ENCODE measurements at regions not wholly inside any gene's neighbourhood (a gene's known extent, or its start where the extent isn't known, plus 50 kb on each side); places are given as distances from the start of the nearest gene placed in this dataset.
"Not testable (repeated sequence)": the region's sequence is repeated elsewhere in the genome, so short reads cannot be mapped to it uniquely, and the experiment has no call there.

- no peak for TF ChIP-seq CTCF (IDR thresholded peaks at IDR 0.05)
- H3K27me3 ChIP-seq = no peaks in the 10 kb centered on the region
These were observed 73.8 kb upstream of the ECI2 start for GRCh38 chr6:4209196-4209595.

GRCh38 chr6:4208158-4208557, 72.8 kb upstream of the ECI2 start:
- no peaks in the 10 kb centered on the region for H3K9me3 ChIP-seq
- no peak overlapping the region for H3K27ac ChIP-seq
- H3K4me1 ChIP-seq = peaks cover 0 to 17% of the 10 kb centered on the region in 2 donors
- no peak for DNase-seq (ENCODE audit: low spot score)
- no peak for TF ChIP-seq CTCF (IDR thresholded peaks at IDR 0.05)
- H3K27me3 ChIP-seq = no peaks in the 10 kb centered on the region
- no peak overlapping the region for H3K4me3 ChIP-seq
- H3K36me3 ChIP-seq = no peaks in the 10 kb centered on the region

More at GRCh38 chr6:4209196-4209595, 73.8 kb upstream of the ECI2 start:
- no peaks in the 10 kb centered on the region for H3K9me3 ChIP-seq
- H3K4me3 ChIP-seq = no peak overlapping the region
- peaks cover 0 to 17% of the 10 kb centered on the region in 2 donors for H3K4me1 ChIP-seq
- DNase-seq (ENCODE audit: low spot score) = no peak
- H3K27ac ChIP-seq = no peak overlapping the region
- H3K36me3 ChIP-seq = no peaks in the 10 kb centered on the region

- DNase-seq (ENCODE audit: low spot score); H3K36me3 ChIP-seq; H3K4me3 ChIP-seq; H3K27me3 ChIP-seq; H3K9me3 ChIP-seq; H3K27ac ChIP-seq: not testable (repeated sequence)
- peaks cover 0 to 12% of the 10 kb centered on the region in 2 donors for H3K4me1 ChIP-seq
These were observed 68.5 kb upstream of the ECI2 start for GRCh38 chr6:4203642-4204417.

- H3K4me3 ChIP-seq = no peak overlapping the region
- no peaks in the 10 kb centered on the region for H3K4me1 ChIP-seq
- no peak for DNase-seq (ENCODE audit: low spot score)
- TF ChIP-seq CTCF (IDR thresholded peaks at IDR 0.05) = no peak
- no peaks in the 10 kb centered on the region for H3K36me3 ChIP-seq
- no peak overlapping the region for H3K27ac ChIP-seq
- H3K9me3 ChIP-seq = no peaks in the 10 kb centered on the region
- H3K27me3 ChIP-seq = no peaks in the 10 kb centered on the region
These were observed 57.3 kb upstream of the ECI2 start for GRCh38 chr6:4192627-4193026.

GRCh38 chr6:4192173-4192572, 56.8 kb upstream of the ECI2 start:
- Histone ChIP-seq H3K27ac (no peak overlapping the region), H3K4me3 (no peak overlapping the region), H3K9me3 (no peaks in the 10 kb centered on the region), H3K4me1 (no peaks in the 10 kb centered on the region), H3K27me3 (no peaks in the 10 kb centered on the region), H3K36me3 (no peaks in the 10 kb centered on the region)
- TF ChIP-seq CTCF (IDR thresholded peaks at IDR 0.05) = no peak
- no peak for DNase-seq (ENCODE audit: low spot score)

GRCh38 chr6:4191271-4191721, 55.9 kb upstream of the ECI2 start:
- Histone ChIP-seq H3K27ac (no peak overlapping the region), H3K9me3 (no peaks in the 10 kb centered on the region), H3K27me3 (no peaks in the 10 kb centered on the region), H3K36me3 (no peaks in the 10 kb centered on the region), H3K4me1 (no peaks in the 10 kb centered on the region), H3K4me3 (no peak overlapping the region)
- no peak for TF ChIP-seq CTCF (IDR thresholded peaks at IDR 0.05)
- DNase-seq (ENCODE audit: low spot score) = no peak

All from right atrium auricular region (tissue), 2 donors.